ENCODE measurements at regions not wholly inside any gene's neighbourhood (a gene's known extent, or its start where the extent isn't known, plus 50 kb on each side); places are given as distances from the start of the nearest gene placed in this dataset.

GRCh38 chr5:164860896-164861295 is 1355.5 kb downstream of the MAT2B start:
- no peak for DNase-seq (ENCODE audit: low spot score)

DNA sequence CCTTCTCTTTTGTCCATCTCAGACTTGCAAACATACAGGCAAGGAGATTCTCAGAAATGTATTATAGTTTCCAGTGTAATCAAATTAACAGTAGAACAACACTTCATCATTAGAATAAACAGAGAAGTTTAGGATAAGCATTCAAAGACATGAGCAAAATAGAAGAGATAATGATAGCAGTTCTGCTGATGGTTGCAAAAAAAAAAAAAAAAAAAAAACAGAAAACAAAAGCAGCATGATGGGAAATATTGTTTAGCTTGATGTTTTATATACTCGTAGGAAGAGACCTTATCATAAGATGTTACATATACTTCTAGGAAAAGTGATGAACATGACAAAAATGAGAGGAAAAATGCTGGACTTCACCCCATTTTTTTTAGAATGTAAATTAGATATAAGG is 1356.2 kb downstream of the MAT2B start:
- DNase-seq (ENCODE audit: low spot score), result no peak

DNA sequence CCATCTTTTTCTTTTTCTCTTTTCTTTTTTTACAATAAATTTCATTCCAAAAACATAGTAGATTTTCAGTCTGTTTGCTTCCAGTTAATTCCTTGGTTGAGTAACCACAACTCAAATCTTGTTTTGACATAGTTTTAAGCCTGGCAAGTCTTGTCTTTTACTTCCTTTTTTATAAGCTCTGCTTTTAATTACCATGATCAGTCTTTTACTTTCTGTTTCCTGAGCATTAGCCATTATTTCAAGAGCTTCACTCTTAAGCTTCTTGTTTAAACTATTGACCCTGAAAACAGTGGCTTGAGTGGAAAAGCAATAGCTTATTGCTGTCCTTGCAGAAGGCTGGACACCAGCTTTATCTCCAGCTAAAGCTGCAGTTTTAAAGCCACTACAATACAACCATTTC is 1363.3 kb downstream of the MAT2B start:
- no peak for DNase-seq (ENCODE audit: low spot score)

GRCh38 chr5:164869325-164869724 is 1363.9 kb downstream of the MAT2B start:
- DNase-seq (ENCODE audit: low spot score), result no peak

GRCh38 chr5:164876793-164877192 is 1371.4 kb downstream of the MAT2B start:
- DNase-seq (ENCODE audit: low spot score), result no peak

GRCh38 chr5:164881442-164881841 is 1376.0 kb downstream of the MAT2B start:
- DNase-seq (ENCODE audit: low spot score), result no peak

DNA sequence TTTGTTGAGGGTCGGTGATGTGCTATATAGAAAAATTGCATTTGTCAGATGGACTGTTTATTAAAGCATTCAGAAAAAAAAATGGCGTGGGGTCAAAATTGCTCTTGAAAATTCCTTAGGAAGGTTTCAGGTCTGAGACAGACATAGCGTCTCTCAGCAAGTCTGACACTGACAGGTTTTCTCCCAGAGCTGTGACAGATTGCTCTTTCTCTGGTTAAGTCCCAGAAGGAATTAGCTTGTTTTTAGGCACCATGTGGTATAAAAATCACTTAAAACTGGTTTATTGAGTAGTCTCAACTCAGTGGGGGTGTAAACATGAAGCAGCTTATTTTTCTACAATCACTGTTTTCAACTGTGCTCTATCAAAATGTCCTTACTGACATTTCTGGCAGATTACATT is 1379.8 kb downstream of the MAT2B start:
- DNase-seq (ENCODE audit: low spot score), result no peak

DNA sequence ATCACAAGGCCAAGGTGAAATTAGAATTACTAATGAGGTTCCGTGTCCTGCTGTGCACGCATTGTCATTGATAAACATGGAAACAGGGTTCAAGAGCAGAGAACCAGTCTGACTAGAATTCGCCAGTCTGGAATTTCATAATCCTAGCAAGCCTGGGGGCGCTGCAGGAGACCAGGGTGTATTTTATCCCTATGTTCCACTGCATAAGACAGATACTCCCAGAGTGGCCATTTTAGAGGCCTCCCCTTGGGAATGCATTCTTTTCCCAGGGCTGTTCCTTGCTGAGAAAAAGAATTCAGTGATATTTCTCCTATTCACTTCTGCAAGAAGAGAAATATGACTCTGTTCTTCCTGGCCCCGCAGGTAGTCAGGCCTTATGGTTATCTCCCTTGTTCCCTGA is 1387.7 kb downstream of the MAT2B start:
- DNase-seq (ENCODE audit: low spot score), result no peak

GRCh38 chr5:164898705-164899104 is 1393.3 kb downstream of the MAT2B start:
- DNase-seq (ENCODE audit: low spot score), result no peak

- DNase-seq (ENCODE audit: low spot score), result no peak
Measured at GRCh38 chr5:164909673-164910072, 1404.3 kb downstream of the MAT2B start.

- DNase-seq (ENCODE audit: low spot score), result no peak
Measured at GRCh38 chr5:164921722-164922121, 1416.3 kb downstream of the MAT2B start.

- no peak for DNase-seq (ENCODE audit: low spot score)
Measured at GRCh38 chr5:164934039-164934438, 1428.6 kb downstream of the MAT2B start.

GRCh38 chr5:164934561-164934960 is 1429.1 kb downstream of the MAT2B start:
- no peak for DNase-seq (ENCODE audit: low spot score)

- no peak for DNase-seq (ENCODE audit: low spot score)
Measured at GRCh38 chr5:164941132-164941531, 1435.7 kb downstream of the MAT2B start.

DNA sequence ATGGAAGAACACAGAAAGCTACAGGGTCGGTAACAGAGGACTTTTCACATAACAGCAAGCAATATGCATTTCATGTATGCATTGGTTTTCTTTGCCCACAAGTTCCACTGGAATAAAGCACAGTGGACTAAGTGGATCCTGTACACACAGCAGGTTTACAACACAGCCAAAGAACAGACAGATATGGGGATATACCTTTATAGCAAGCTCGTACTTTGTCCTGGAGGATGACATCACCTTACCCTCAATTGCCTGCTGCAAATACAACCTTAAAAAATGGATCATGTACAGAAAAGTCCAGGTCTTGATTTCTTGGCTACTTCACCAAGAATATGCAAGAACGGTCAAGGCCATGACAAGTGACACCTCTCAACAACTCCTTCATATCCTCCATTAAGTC is 1445.5 kb downstream of the MAT2B start:
- DNase-seq (ENCODE audit: low spot score), result no peak

- DNase-seq (ENCODE audit: low spot score), result no peak
Measured at GRCh38 chr5:164951570-164951969, 1446.2 kb downstream of the MAT2B start.

DNA sequence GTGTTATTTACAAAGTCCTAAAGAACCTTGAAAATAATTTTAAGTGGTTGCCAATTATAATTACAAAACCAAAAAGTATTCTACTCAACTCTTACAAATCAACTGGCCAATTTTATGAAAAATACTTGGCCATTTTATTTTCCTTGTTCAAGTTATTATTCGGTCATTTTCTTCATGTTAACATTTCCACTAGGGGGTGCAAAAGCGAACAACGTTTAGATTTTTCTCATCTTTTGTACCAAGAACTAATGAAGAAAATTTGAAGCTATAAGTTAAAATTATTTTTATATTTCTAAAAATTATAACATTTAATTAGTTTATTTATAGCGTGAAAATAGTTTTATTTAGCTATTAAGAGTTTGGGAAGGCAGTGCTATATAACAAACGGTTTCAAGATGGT is 1453.3 kb downstream of the MAT2B start:
- no peak for DNase-seq (ENCODE audit: low spot score)

- DNase-seq (ENCODE audit: low spot score), result no peak
Measured at GRCh38 chr5:164959761-164960160, 1454.3 kb downstream of the MAT2B start.

DNA sequence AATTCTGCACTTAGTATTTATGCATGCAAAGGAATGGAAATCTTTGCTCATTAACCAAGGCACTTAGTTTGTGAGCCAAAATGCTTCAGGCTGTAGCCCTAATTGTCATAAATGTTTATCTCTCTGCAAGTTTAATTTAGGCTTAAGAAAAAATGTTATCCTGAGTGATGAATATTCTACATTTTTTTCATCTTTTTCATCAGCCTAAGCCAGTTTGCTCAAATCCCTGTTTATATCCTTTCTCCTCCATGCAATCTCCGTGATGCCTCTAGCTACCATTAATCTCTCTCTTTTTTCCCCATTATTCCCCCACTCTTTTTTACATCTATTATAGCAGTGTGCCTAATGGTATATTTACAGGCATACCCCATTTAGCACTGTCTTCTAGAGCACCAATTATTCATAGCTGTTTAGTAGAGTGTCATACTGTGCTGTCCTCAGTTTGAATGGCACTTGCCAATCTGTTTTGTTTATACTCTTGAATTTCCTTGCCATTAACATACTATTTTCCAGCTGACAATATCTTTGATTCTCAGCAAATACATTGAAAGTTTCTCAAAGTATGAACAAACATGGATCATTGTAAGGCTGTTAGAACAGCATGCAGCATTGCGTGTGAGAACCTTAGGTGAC is 1457.0 kb downstream of the MAT2B start:
- no peak for DNase-seq (ENCODE audit: low spot score)

DNA sequence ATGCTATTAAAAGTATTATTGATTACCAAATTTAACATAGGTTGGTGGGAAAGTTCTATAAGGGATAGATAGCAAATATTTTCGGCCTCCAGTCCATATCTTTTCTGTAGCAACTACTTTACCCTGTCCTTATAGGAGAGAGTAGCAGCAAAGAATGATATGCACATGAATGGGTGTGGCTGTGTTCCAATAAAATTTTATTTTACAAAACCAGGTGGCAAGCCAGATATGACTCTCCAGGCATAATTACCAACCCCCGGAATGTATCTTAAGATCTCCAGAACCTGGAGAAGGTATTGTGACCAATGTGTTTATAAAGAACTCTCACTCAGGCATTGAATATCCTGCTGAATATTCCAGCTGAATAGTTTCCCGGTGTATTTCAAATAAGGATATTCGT is 1461.2 kb downstream of the MAT2B start:
- DNase-seq (ENCODE audit: low spot score), result no peak

- no peak for DNase-seq (ENCODE audit: low spot score)
Measured at GRCh38 chr5:164967354-164967753, 1461.9 kb downstream of the MAT2B start.

GRCh38 chr5:164972973-164973372 is 1467.6 kb downstream of the MAT2B start:
- DNase-seq (ENCODE audit: low spot score), result no peak

GRCh38 chr5:164975986-164976385 is 1470.6 kb downstream of the MAT2B start:
- DNase-seq (ENCODE audit: low spot score), result no peak

DNA sequence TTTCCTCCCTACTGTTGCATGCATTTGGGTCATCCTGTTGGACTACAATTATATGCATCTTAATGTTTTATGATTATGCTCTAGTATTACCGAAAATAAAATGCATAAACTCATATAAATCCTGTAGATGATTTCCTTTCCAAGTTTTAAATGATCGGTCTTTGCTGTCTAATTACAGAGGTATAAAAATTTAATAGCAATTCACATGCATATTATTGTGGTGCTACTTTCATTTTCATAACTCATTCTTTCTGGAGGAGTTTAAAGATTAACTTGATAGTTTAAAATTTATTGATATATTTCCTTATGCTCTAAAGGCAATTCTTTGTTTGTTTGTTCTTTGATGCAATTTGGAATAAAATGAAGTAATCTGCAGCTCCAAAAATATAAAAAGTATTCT is 1475.1 kb downstream of the MAT2B start:
- no peak for DNase-seq (ENCODE audit: low spot score)

- no peak for DNase-seq (ENCODE audit: low spot score)
Measured at GRCh38 chr5:164998142-164998541, 1492.7 kb downstream of the MAT2B start.
